GM21737 (cell line): ENCODE measurements at regions not wholly inside any gene's neighbourhood (a gene's known extent, or its start where the extent isn't known, plus 50 kb on each side); places are given as distances from the start of the nearest gene placed in this dataset.
"Not testable (repeated sequence)": the region's sequence is repeated elsewhere in the genome, so short reads cannot be mapped to it uniquely, and the experiment has no call there.

Experiments used
- ATAC-seq: cut with Tn5 transposase; IDR thresholded peaks from one replicate; pipeline ENCODE4 v1.9.1; 2021; ENCODE audit warnings: mild to moderate bottlenecking, moderate library complexity; ENCODE audit not compliant: unreplicated experiment

- no peak for ATAC-seq
Observed at GRCh38 chr1:201636097-201636496, 97.2 kb downstream of the NAV1 start.

- ATAC-seq: no peak
Observed at GRCh38 chr1:201636510-201636971, 97.6 kb downstream of the NAV1 start.

- ATAC-seq: no peak
Observed at GRCh38 chr1:201637282-201638079, 98.6 kb downstream of the NAV1 start.

GRCh38 chr1:201639391-201639790 lies 100.5 kb downstream of the NAV1 start:
- ATAC-seq: no peak

GRCh38 chr1:201639826-201640225 lies 100.9 kb downstream of the NAV1 start:
- no peak for ATAC-seq

GRCh38 chr1:201640624-201641023 lies 101.7 kb downstream of the NAV1 start:
- ATAC-seq: no peak

- no peak for ATAC-seq
Observed at GRCh38 chr1:201641524-201642253, 102.8 kb downstream of the NAV1 start.

GRCh38 chr1:201643835-201644104 lies 104.8 kb downstream of the NAV1 start:
- ATAC-seq: no peak

GRCh38 chr1:201644197-201644596 lies 105.3 kb downstream of the NAV1 start:
- ATAC-seq: no peak

GRCh38 chr1:201645000-201645399 lies 106.1 kb downstream of the NAV1 start:
- ATAC-seq: not testable (repeated sequence)

GRCh38 chr1:201645956-201646355 lies 107.0 kb downstream of the NAV1 start:
- no peak for ATAC-seq

GRCh38 chr1:201646411-201647022 lies 107.6 kb downstream of the NAV1 start:
- no peak for ATAC-seq

GRCh38 chr1:201647094-201647493 lies 108.2 kb downstream of the NAV1 start:
- no peak for ATAC-seq

GRCh38 chr1:201647722-201648065 lies 108.8 kb downstream of the NAV1 start:
- ATAC-seq: no peak

- no peak for ATAC-seq
Observed at GRCh38 chr1:201648066-201648906, 109.4 kb downstream of the NAV1 start.

- no peak for ATAC-seq
Observed at GRCh38 chr1:201648907-201649721, 110.2 kb downstream of the NAV1 start.

- ATAC-seq: no peak
Observed at GRCh38 chr1:201649761-201650622, 111.1 kb downstream of the NAV1 start.

- ATAC-seq: no peak
Observed at GRCh38 chr1:201650623-201650933, 111.7 kb downstream of the NAV1 start.

GRCh38 chr1:201652181-201652580 lies 113.3 kb downstream of the NAV1 start:
- no peak for ATAC-seq

GRCh38 chr1:201653233-201653632 lies 114.3 kb downstream of the NAV1 start:
- ATAC-seq: no peak
